ENCODE measurements at regions not wholly inside any gene's neighbourhood (a gene's known extent, or its start where the extent isn't known, plus 50 kb on each side); places are given as distances from the start of the nearest gene placed in this dataset.
A peak's percentile ranks its signal among the peaks of the same experiment; 100 is the strongest.

DNA sequence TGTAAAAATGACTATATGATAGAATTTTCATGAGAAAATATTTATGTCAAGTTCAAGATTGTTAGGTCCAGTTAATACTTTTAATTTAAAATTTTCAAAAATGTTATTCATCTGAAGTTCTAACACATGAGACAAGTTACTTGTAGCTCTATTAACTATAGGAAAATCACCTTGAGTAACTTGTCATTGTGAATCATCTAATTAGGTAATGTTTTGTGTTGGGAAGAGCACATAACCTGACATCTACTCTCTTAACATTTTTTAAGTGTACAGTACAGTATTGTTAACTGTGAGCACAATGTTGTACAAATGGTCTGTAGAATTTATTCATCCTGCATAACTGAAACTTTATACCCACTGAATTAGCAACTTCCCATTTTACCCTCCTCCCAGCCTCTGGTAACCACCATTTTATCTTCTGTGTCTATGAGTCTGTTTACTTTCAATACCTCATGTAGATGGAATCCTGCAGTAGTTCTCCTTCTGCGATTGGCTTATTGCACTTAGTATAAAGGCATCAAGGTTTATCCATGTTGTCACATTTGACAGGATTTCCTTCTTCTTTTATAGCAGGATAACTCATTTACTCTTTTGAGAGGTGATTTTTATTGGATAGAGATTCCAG lies 54.6 kb downstream of the ARL4A start:
- no peak for TF ChIP-seq EZH2 (IDR thresholded peaks at IDR 0.05; ENCODE audit: borderline replicate concordance, low read depth, low read length, poor library complexity, severe bottlenecking)
- TF ChIP-seq, protein P1, sequence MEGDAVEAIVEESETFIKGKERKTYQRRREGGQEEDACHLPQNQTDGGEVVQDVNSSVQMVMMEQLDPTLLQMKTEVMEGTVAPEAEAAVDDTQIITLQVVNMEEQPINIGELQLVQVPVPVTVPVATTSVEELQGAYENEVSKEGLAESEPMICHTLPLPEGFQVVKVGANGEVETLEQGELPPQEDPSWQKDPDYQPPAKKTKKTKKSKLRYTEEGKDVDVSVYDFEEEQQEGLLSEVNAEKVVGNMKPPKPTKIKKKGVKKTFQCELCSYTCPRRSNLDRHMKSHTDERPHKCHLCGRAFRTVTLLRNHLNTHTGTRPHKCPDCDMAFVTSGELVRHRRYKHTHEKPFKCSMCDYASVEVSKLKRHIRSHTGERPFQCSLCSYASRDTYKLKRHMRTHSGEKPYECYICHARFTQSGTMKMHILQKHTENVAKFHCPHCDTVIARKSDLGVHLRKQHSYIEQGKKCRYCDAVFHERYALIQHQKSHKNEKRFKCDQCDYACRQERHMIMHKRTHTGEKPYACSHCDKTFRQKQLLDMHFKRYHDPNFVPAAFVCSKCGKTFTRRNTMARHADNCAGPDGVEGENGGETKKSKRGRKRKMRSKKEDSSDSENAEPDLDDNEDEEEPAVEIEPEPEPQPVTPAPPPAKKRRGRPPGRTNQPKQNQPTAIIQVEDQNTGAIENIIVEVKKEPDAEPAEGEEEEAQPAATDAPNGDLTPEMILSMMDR (conservative IDR thresholded peaks at IDR 0.05; ENCODE audit: low read depth, low read length), result no peak
- Histone ChIP-seq H3K36me3 (ENCODE audit: insufficient read depth, low read length, poor library complexity, severe bottlenecking) (no peaks in the 10 kb centered on the region), H3K27me3 (replicated peaks; ENCODE audit: insufficient read depth, low read depth, low read length, poor library complexity) (no peaks in the 10 kb centered on the region), H3K4me1 (ENCODE audit: insufficient read depth, low read length, poor library complexity, severe bottlenecking) (peaks cover 7% of the 10 kb centered on the region), H3K27ac (ENCODE audit: low read depth, low read length, poor library complexity, severe bottlenecking) (no peak overlapping the region), H3K4me3 (ENCODE audit: low read depth, low read length, poor library complexity, severe bottlenecking) (no peak overlapping the region), H3K9me3 (ENCODE audit: low read depth, low read length, poor library complexity, severe bottlenecking) (no peaks in the 10 kb centered on the region)
- ChIA-PET CTCF (no interaction called here), POLR2A (ENCODE audit: low non-redundant PET) (no interaction called here)
- no TSS peak for BruUV-seq (replicated peaks)
- intact Hi-C loops (cut with micrococcal nuclease; ENCODE audit: unreplicated experiment), result no loop called here
- no peak for DNase-seq (ENCODE audit: low spot score)

DNA sequence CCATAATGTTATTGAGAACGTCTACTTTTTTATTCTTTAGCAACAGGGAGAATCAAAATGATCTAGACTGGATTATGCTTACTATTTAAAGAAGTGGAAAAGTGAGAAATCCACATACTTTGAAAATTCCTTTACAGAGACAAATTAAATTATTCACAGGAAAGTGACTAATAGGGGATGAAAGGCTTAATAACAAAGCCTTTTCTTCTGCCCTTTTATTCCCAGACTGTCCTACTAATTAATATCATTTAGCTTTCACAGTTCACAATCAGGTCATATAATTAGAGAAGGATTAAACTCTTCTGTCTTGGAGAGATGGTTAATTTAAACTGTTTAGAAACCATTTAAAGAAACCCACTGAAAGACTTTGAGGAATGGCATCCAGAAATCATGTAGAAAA lies 58.8 kb downstream of the ARL4A start:
- Histone ChIP-seq H3K4me1 (ENCODE audit: insufficient read depth, low read length, poor library complexity, severe bottlenecking) (peaks cover 7% of the 10 kb centered on the region), H3K36me3 (ENCODE audit: insufficient read depth, low read length, poor library complexity, severe bottlenecking) (no peaks in the 10 kb centered on the region), H3K27ac (ENCODE audit: low read depth, low read length, poor library complexity, severe bottlenecking) (no peak overlapping the region), H3K9me3 (ENCODE audit: low read depth, low read length, poor library complexity, severe bottlenecking) (no peaks in the 10 kb centered on the region), H3K4me3 (ENCODE audit: low read depth, low read length, poor library complexity, severe bottlenecking) (no peak overlapping the region), H3K27me3 (replicated peaks; ENCODE audit: insufficient read depth, low read depth, low read length, poor library complexity) (no peaks in the 10 kb centered on the region)
- BruUV-seq (replicated peaks), result no TSS peak
- CTCF ChIA-PET, result no interaction called here
- POLR2A ChIA-PET (ENCODE audit: low non-redundant PET), result no interaction called here
- peak; percentile 29 for DNase-seq (ENCODE audit: low spot score)
- intact Hi-C loops (cut with micrococcal nuclease; ENCODE audit: unreplicated experiment), result no loop called here
- TF ChIP-seq, protein P1 (conservative IDR thresholded peaks at IDR 0.05; ENCODE audit: low read depth, low read length), result no peak
- no peak for TF ChIP-seq EZH2 (IDR thresholded peaks at IDR 0.05; ENCODE audit: borderline replicate concordance, low read depth, low read length, poor library complexity, severe bottlenecking)

DNA sequence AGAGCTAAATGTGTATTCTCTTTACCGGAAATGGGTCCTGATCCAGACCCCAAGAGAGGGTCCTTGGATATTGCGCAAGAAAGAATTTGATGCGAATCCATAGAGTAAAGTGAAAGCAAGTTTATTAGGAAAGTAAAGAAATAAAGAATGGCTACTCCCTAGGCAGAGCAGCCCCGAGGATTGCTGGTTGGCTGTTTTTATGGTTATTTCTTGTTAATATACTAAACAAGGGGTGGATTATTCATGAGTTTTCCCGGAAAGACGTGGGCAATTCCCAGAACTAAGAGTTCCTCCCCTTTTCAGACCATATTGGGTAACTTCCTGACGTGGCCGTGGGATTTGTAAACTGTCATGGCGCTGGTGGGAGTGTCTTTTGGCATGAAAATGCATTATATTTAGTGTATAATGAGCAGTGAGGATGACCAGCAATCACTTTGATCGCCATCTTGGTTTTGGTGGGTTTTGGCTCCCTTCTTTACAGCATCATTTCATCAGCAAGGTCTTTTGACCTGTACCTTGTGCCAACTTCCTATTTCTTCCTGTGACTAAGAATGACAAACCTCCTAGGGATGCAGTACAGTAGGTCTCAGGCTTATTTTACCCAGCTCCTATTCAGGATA lies 60.4 kb downstream of the ARL4A start:
- no peak for TF ChIP-seq EZH2 (IDR thresholded peaks at IDR 0.05; ENCODE audit: borderline replicate concordance, low read depth, low read length, poor library complexity, severe bottlenecking)
- TF ChIP-seq, protein P1 (conservative IDR thresholded peaks at IDR 0.05; ENCODE audit: low read depth, low read length), result no peak
- intact Hi-C loops (cut with micrococcal nuclease; ENCODE audit: unreplicated experiment), result no loop called here
- Histone ChIP-seq H3K9me3 (ENCODE audit: low read depth, low read length, poor library complexity, severe bottlenecking) (no peaks in the 10 kb centered on the region), H3K4me1 (ENCODE audit: insufficient read depth, low read length, poor library complexity, severe bottlenecking) (peaks cover 7% of the 10 kb centered on the region), H3K36me3 (ENCODE audit: insufficient read depth, low read length, poor library complexity, severe bottlenecking) (no peaks in the 10 kb centered on the region), H3K27me3 (replicated peaks; ENCODE audit: insufficient read depth, low read depth, low read length, poor library complexity) (no peaks in the 10 kb centered on the region), H3K27ac (ENCODE audit: low read depth, low read length, poor library complexity, severe bottlenecking) (no peak overlapping the region), H3K4me3 (ENCODE audit: low read depth, low read length, poor library complexity, severe bottlenecking) (no peak overlapping the region)
- ChIA-PET POLR2A (ENCODE audit: low non-redundant PET) (no interaction called here), CTCF (no interaction called here)
- BruUV-seq (replicated peaks), result no TSS peak
- no peak for DNase-seq (ENCODE audit: low spot score)
